Glomerular endothelial cell (primary cell): ENCODE measurements at regions not wholly inside any gene's neighbourhood (a gene's known extent, or its start where the extent isn't known, plus 50 kb on each side); places are given as distances from the start of the nearest gene placed in this dataset.
A peak's percentile ranks its signal among the peaks of the same experiment; 100 is the strongest.

Source experiments
- DNase-seq: peaks from one replicate; pipeline ENCODE4 v3.0.0-alpha.2; 2011; ENCODE audit warnings: low read depth, low spot score; ENCODE audit errors: extremely low read depth

- DNase-seq, result no peak
These were observed 298.6 kb downstream of the PABPC4L start for GRCh38 chr4:133903029-133903428.

- DNase-seq, result no peak
These were observed 310.6 kb downstream of the PABPC4L start for GRCh38 chr4:133891011-133891410.

GRCh38 chr4:133887723-133888122 is 313.9 kb downstream of the PABPC4L start:
- DNase-seq, result no peak

- no peak for DNase-seq
These were observed 332.1 kb downstream of the PABPC4L start for GRCh38 chr4:133869486-133869885.

- no peak for DNase-seq
These were observed 332.7 kb downstream of the PABPC4L start for GRCh38 chr4:133868856-133869255.

- no peak for DNase-seq
These were observed 335.3 kb downstream of the PABPC4L start for GRCh38 chr4:133866328-133866699.

GRCh38 chr4:133865612-133866327 is 335.8 kb downstream of the PABPC4L start:
- peak; percentile 42 for DNase-seq

- DNase-seq, result no peak
These were observed 338.4 kb downstream of the PABPC4L start for GRCh38 chr4:133863153-133863552.

- no peak for DNase-seq
These were observed 344.7 kb downstream of the PABPC4L start for GRCh38 chr4:133856731-133857355.

- DNase-seq, result no peak
These were observed 346.6 kb downstream of the PABPC4L start for GRCh38 chr4:133855001-133855400.

- DNase-seq, result no peak
These were observed 362.3 kb downstream of the PABPC4L start for GRCh38 chr4:133839326-133839725.

GRCh38 chr4:133823177-133823576 is 378.4 kb downstream of the PABPC4L start:
- DNase-seq, result no peak

GRCh38 chr4:133812954-133813353 is 388.6 kb downstream of the PABPC4L start:
- no peak for DNase-seq

- DNase-seq, result no peak
These were observed 389.4 kb downstream of the PABPC4L start for GRCh38 chr4:133812236-133812635.

GRCh38 chr4:133808151-133808550 is 393.4 kb downstream of the PABPC4L start:
- DNase-seq, result no peak

- no peak for DNase-seq
These were observed 398.2 kb downstream of the PABPC4L start for GRCh38 chr4:133803341-133803740.

GRCh38 chr4:133802359-133803140 is 399.0 kb downstream of the PABPC4L start:
- DNase-seq, result no peak

GRCh38 chr4:133801883-133802282 is 399.7 kb downstream of the PABPC4L start:
- no peak for DNase-seq

GRCh38 chr4:133800966-133801365 is 400.6 kb downstream of the PABPC4L start:
- DNase-seq, result no peak

GRCh38 chr4:133799717-133800315 is 401.8 kb downstream of the PABPC4L start:
- no peak for DNase-seq

- no peak for DNase-seq
These were observed 423.9 kb downstream of the PABPC4L start for GRCh38 chr4:133777661-133778060.
